ENCODE measurements at regions not wholly inside any gene's neighbourhood (a gene's known extent, or its start where the extent isn't known, plus 50 kb on each side); places are given as distances from the start of the nearest gene placed in this dataset.

DNA sequence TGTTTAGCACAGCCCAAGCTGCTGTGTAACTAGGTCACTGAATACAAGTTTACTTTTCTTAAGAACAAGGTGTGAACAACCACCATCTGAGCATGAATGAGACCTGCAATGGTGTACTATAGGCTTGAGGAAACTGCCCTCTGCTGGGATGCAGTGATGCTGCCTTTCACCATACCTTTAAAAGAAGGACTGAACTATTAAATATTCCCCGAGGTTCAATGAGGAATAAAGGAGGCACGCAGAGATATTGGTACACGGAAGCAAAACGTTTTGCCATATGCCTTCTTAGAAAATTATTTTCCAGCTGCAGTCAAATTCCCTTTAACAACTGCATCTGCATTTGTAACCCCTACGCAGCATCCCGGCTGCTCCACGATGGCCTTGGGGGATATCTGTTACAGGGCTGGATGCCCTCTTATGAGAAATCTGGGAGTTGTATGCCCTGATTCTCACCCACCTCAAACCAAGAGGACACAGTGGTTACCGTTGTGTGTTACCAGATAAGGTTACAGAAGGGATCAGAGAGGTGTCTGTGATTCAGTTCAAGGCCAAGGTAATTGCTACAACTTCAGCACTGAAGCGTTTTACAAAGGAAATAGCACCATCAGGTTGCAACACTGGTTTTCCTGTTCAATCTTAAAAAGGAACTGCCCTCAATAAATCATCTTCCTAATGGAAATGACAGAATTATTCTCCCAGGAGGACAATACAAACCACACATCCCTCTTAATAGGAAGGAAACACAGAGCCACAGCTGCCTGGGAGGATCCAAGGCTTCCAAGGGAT, 470.5 kb downstream of the LTN1 start:
- Histone ChIP-seq H3K9ac (ENCODE audit: control insufficient read depth, extremely low read depth, insufficient read depth, low read length) (no peak overlapping the region), H3K4me2 (ENCODE audit: control insufficient read depth, extremely low read depth, insufficient read depth, low read depth, low read length) (no peak overlapping the region), H3K36me3 (ENCODE audit: control insufficient read depth in 2 of 2, extremely low read depth in 1 of 2, insufficient read depth in 2 of 2, low read length in 2 of 2) (no peaks in the 10 kb centered on the region), H2AFZ (ENCODE audit: control insufficient read depth, low read length) (peak overlapping the region; percentile 41), H3K79me2 (ENCODE audit: control insufficient read depth, insufficient read depth, low read length) (no peaks in the 10 kb centered on the region), H3K4me1 (ENCODE audit: control insufficient read depth, extremely low read depth, insufficient read depth, low read length) (peaks cover 4% of the 10 kb centered on the region), H3K27me3 (ENCODE audit: control insufficient read depth, extremely low read depth, insufficient read depth, low read length) (no peaks in the 10 kb centered on the region), H3K27ac (ENCODE audit: control insufficient read depth, insufficient read depth, low read length) (no peak overlapping the region), H3K4me3 (ENCODE audit: control insufficient read depth in 2 of 3, extremely low read depth in 1 of 3, insufficient read depth in 2 of 3, low read depth in 1 of 3, low read length in 3 of 3) (no peak overlapping the region), H4K20me1 (ENCODE audit: control insufficient read depth, extremely low read depth, insufficient read depth, low read length) (no peaks in the 10 kb centered on the region), H3K9me3 (ENCODE audit: control insufficient read depth, low read depth, low read length) (no peaks in the 10 kb centered on the region), H3K9me1 (ENCODE audit: control insufficient read depth, extremely low read depth, insufficient read depth, low read length) (no peaks in the 10 kb centered on the region)
- TF ChIP-seq, protein P1, sequence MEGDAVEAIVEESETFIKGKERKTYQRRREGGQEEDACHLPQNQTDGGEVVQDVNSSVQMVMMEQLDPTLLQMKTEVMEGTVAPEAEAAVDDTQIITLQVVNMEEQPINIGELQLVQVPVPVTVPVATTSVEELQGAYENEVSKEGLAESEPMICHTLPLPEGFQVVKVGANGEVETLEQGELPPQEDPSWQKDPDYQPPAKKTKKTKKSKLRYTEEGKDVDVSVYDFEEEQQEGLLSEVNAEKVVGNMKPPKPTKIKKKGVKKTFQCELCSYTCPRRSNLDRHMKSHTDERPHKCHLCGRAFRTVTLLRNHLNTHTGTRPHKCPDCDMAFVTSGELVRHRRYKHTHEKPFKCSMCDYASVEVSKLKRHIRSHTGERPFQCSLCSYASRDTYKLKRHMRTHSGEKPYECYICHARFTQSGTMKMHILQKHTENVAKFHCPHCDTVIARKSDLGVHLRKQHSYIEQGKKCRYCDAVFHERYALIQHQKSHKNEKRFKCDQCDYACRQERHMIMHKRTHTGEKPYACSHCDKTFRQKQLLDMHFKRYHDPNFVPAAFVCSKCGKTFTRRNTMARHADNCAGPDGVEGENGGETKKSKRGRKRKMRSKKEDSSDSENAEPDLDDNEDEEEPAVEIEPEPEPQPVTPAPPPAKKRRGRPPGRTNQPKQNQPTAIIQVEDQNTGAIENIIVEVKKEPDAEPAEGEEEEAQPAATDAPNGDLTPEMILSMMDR (optimal IDR thresholded peaks at IDR 0.05 in 1 of 3, IDR thresholded peaks at IDR 0.05 in 1 of 3, conservative IDR thresholded peaks at IDR 0.05 in 1 of 3; ENCODE audit: extremely low read depth in 1 of 3, insufficient read depth in 2 of 3, low read length in 3 of 3): peak; percentile 17 to 57 (median 25)
- TF ChIP-seq EZH2 (IDR thresholded peaks at IDR 0.05; ENCODE audit: low read length): no peak
- dilution Hi-C loops (cut with MboI; ENCODE audit: extremely low pct_ligation_motif_present, low sequenced_read_pairs): no loop called here
- DNase-seq (ENCODE audit: low read depth, low spot score) (no peak), FAIRE-seq (peak; percentile 71)

DNA sequence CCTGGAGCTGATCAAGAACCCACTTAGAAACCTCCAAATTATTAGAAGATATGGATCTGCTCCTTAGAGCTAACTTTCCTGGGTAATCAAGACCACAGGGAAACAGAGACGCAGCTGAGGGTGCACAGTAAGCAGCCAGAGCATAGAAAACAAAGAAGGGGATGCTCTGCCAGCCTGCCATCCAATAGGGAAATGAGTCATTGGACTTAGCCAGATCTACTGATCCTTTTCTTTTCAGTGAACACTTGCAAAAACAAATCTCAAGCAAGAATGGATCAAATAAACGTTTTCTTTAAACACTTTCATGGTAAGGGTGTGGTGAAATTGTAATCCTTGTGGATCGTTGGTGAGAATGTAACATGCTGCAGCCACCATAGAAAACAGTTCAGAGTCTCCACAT, 474.0 kb downstream of the LTN1 start:
- Histone ChIP-seq H3K27me3 (ENCODE audit: control insufficient read depth, extremely low read depth, insufficient read depth, low read length) (no peaks in the 10 kb centered on the region), H3K4me1 (ENCODE audit: control insufficient read depth, extremely low read depth, insufficient read depth, low read length) (peaks cover 4% of the 10 kb centered on the region), H3K9me1 (ENCODE audit: control insufficient read depth, extremely low read depth, insufficient read depth, low read length) (no peaks in the 10 kb centered on the region), H3K4me3 (ENCODE audit: control insufficient read depth in 2 of 3, extremely low read depth in 1 of 3, insufficient read depth in 2 of 3, low read depth in 1 of 3, low read length in 3 of 3) (no peak overlapping the region), H3K9ac (ENCODE audit: control insufficient read depth, extremely low read depth, insufficient read depth, low read length) (no peak overlapping the region), H3K4me2 (ENCODE audit: control insufficient read depth, extremely low read depth, insufficient read depth, low read depth, low read length) (no peak overlapping the region), H3K9me3 (ENCODE audit: control insufficient read depth, low read depth, low read length) (no peaks in the 10 kb centered on the region), H3K27ac (ENCODE audit: control insufficient read depth, insufficient read depth, low read length) (no peak overlapping the region), H4K20me1 (ENCODE audit: control insufficient read depth, extremely low read depth, insufficient read depth, low read length) (no peaks in the 10 kb centered on the region), H3K79me2 (ENCODE audit: control insufficient read depth, insufficient read depth, low read length) (no peaks in the 10 kb centered on the region), H3K36me3 (ENCODE audit: control insufficient read depth in 2 of 2, extremely low read depth in 1 of 2, insufficient read depth in 2 of 2, low read length in 2 of 2) (no peaks in the 10 kb centered on the region), H2AFZ (ENCODE audit: control insufficient read depth, low read length) (peak overlapping the region; percentile 26)
- dilution Hi-C loops (cut with MboI; ENCODE audit: extremely low pct_ligation_motif_present, low sequenced_read_pairs): no loop called here
- FAIRE-seq (peak; percentile 81), DNase-seq (ENCODE audit: low read depth, low spot score) (no peak)
- TF ChIP-seq, protein P1 (optimal IDR thresholded peaks at IDR 0.05 in 1 of 3, IDR thresholded peaks at IDR 0.05 in 1 of 3, conservative IDR thresholded peaks at IDR 0.05 in 1 of 3; ENCODE audit: extremely low read depth in 1 of 3, insufficient read depth in 2 of 3, low read length in 3 of 3): no peak
- no peak for TF ChIP-seq EZH2 (IDR thresholded peaks at IDR 0.05; ENCODE audit: low read length)
